NCI-H2107 treated with DMSO at 0.1 percent for 48 hours (cell line): ENCODE measurements at regions not wholly inside any gene's neighbourhood (a gene's known extent, or its start where the extent isn't known, plus 50 kb on each side); places are given as distances from the start of the nearest gene placed in this dataset.
"Not testable (repeated sequence)": the region's sequence is repeated elsewhere in the genome, so short reads cannot be mapped to it uniquely, and the experiment has no call there.

ENCODE experiments used
- DNase-seq: peaks from one replicate; lab custom pipeline; 2025; ENCODE audit not compliant: unreplicated experiment; lab: John Stamatoyannopoulos, UW

DNA sequence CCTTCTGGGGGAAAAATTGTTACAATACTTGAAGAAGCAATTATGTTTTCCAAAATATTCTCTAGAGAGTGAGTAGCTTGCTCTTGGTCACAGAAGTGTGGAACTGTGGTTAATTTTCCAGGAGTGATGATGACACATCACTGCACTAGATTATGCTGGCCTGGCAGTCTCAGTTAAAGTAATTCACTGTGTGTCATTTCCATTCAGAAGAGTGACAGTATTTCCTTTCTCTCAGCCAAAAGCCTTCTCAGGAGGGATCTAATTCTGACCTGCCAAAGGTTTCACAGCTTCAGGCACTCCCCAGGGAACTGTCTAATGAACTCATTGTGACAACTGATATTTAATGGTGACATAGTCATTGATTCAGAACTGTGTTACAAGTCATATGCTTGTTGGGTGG lies 517.5 kb downstream of the TBC1D32 start:
- DNase-seq: no peak

DNA sequence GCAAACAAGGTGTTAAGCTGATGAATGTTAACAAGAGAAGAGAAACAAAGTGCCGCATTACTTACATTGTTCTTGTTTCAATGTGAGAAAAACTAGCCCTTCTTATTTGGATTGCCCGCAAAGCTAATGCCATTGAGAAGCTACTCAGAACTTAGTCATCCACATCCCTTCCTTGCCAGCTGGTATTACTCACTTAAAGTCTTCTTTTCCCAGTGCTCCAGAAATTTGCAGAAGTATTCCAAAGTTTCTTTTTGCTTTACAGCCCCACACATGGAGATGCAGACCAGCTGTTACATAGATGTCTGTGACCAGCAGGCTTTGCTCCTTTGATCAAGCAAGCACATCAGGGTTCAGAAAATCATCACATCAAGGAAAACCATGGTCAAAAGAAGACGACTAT lies 529.0 kb downstream of the TBC1D32 start:
- DNase-seq: no peak

DNA sequence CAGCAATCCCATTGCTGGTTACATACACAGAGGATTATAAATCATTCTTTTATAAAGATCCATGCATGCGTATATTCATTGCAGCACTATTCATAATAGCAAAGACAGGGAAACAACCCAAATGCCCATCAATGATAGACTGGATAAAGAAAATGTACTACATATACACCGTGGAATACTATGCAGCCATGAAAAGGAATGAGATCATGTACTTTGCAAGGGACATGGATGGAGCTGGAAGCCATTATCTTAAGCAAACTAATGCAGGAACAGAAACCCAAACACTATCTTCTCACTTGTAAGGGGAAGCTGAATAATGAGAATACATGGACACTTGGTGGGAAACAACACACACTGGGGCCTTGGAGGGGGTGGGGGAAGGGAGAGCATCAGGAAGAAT lies 529.7 kb downstream of the TBC1D32 start:
- no peak for DNase-seq

DNA sequence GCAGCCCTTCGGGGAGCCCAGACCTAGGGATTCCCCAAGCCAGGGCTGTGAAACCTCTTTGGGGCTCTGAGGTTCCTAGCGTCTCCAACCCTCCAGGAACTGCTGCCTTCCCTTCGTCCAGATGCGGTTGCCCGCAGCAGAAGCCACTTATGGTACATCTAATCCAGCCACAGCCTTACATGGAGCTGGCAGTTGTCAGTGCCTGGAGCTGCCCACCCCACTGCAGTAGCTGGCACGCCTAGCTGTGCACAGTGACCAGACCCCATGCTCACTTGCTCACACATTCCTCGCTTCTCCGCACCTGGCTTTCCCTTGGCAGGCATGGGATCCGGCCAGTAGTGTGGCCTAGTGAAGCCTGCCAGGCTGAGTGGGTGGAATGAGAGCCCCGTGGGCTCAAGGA lies 547.6 kb downstream of the TBC1D32 start:
- no peak for DNase-seq

DNA sequence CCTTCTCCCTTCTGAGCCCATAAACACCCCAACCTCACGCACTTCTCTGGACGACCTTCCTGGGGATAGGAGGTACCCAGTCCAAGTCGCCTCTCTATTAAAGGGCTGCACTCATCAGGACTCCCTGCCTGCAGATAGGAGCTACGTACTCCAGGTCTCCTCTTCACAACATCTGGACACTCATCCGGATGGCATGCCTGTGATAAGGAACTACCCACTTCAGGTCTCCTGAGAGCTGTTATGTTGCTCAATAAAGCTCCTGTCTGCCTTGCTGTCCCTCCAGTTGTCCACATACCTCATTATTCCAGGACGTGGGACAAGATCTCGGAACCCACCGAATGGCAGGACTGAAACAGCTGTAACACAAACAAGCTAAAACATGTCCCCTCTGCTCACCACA lies 548.0 kb downstream of the TBC1D32 start:
- no peak for DNase-seq

DNA sequence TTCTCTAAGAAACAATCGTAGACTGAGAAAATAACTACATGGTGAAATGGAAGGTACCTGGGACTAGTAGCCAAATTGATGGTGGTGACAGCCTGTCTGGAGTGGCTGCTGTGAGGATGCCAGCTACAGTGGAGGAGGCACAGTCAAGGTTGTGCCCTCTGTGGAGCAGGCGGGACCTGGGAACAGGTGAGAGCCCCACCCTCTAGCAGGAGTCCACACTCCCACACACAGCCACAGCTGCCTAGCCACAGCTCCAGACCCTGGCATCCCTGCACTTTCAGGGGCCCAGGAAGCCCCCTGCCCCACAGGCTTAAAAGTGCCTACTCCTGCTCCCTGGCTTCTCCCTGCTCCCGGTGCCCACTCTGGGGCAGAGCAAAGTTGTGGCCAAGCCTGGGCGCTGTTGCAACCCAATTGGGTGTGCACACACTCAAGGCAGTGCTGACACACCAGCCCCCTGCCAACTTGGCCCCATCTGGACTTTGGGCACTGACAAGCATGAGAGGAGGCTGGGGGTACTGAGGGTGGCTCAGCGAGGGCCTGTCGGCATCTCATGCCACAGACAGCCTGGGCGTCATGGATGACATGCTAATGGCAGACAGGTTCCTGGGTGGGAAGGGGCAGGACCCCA lies 548.7 kb downstream of the TBC1D32 start:
- no peak for DNase-seq

DNA sequence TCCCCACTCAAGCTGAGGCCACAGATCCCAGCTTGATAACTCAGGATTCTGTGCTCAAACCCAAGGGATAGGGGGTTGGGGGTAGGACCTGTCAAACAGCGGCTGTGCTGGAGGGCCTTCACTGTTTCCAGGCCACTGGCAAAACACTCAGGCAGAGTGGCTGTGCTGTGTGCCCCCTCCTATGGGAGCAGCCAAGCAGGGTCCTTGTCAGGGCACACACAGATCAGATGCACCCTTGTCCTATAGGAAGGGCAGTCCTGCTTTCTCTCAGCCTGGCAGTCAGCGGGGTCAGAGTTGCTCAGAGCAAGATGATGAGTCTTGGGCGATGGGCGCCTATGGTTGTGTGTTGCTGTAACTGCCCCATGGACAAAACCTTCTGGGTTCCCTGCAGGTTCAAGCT lies 554.8 kb downstream of the TBC1D32 start:
- DNase-seq: no peak

DNA sequence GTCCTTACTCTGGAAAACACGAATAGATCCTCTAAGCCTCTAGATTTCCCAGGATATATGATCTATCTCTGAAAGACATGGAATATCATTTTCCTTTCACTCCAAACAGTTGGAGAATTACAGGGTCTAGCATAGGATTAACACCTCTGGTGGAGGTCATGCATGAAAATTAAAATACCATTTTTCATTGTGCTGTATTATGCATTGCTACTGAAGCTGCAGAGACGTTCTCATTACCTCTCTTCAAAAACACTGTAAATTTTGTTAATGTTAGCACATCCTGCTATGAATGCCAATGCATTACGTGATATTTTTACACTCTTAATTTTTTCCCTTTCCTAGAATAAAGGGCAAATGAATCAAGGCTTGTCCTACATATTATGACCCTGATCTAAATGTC lies 558.6 kb downstream of the TBC1D32 start:
- DNase-seq: no peak

DNA sequence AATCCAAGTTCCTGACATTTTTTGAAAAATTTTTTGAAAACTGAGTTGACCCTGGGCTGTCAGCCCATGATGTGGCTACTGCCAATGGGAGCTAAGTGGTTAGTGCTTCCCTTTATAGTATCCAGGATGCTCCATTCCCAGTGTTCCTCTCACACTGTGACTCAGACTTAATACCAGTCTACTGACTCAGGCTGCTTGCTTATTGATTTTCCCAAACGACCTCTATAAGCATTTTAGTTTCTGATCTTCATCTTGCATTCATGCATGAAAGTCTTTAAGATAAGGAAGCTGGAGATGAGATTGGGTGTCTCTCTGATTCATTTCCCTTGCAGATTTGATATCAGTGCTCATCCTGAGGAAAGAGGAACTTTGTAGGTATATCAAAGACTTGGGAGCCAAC lies 560.0 kb downstream of the TBC1D32 start:
- DNase-seq: no peak

DNA sequence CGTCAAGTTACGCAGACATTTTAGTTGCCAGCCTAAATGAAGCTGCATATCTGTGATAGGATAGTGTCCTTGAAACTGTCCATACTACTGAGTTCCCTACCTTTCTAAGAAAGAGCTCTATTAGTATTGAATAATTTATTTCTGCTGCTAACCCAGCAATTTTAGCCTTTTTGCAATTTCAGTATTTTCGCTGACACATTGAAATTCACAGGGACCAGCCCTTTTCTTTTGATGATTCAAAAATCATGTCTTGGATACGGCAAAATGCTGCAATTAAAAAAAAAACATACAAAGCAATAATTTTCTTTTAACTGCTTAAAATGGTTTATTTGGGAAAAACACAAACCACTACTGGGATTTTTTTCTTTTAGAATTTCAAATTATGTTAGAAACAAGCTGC lies 563.3 kb downstream of the TBC1D32 start:
- no peak for DNase-seq

DNA sequence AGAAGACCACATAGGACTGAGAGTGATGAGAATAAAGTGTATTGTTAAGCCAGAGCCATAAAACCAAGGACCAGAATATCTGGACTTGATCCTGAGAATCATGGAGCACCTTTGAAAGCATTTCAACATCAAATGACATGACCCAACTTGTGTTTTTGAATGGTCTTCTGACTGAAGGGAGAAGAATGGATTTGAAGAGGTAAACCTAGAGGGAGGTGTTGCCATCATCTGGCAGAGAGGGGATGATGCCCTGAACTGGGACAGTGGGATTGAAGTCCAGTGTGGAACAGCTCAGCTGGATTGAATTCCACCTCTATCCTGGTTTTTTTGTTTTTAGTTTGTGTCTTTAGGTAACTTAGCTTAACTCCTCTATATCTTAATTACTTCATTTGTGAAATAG lies 570.0 kb downstream of the TBC1D32 start:
- no peak for DNase-seq

DNA sequence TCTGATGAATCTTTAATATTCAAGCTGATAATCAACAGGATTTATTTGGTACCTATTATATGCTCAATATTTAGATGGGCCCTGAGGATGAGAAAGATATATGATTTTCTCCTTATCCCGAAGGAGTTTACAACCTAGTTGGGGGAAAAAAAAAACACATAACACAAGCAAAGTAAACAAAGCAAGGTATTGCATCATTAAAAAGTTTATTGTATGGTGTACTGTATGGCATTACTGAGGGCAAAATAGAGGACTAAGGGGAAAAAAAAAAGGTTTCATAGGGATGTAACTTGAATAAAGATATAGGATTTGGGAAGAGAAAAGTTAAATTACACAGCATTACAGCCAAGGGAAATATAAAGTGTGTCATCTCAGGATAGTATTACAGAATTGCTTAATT lies 574.7 kb downstream of the TBC1D32 start:
- no peak for DNase-seq

DNA sequence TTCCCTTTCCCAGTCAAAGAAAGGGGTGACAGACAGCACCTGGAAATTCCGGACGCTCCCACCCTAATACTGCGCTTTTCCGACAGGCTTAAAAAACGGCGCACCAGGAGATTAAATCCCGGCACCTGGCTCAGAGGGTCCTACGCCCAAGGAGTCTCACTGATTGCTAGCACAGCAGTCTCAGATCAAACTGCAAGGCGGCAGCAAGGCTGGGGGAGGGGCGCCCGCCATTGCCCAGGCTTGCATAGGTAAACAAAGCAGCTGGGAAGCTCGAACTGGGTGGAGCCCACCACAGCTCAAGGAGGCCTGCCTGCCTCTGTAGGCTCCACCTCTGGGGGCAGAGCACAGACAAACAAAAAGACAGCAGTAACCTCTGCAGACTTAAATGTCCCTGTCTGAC lies 585.7 kb downstream of the TBC1D32 start:
- not testable (repeated sequence) for DNase-seq

DNA sequence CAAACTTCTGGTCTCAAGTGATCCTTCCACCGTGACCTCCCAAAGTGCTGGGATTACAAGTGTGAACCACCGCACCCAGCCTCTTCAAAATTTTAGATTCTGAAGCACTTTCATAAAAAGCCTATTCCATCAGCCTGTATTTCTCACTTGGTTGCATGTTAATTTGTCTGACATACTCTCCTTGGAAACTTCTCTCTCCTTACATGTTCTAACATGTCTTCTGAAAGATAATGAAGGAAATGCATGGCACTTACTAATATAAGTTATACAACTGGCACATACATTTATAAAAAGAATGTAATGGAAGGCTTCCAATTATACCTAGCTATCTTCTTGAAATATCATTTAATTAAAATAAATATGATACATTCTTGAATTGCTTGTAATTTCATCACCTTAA lies 597.5 kb downstream of the TBC1D32 start:
- no peak for DNase-seq

DNA sequence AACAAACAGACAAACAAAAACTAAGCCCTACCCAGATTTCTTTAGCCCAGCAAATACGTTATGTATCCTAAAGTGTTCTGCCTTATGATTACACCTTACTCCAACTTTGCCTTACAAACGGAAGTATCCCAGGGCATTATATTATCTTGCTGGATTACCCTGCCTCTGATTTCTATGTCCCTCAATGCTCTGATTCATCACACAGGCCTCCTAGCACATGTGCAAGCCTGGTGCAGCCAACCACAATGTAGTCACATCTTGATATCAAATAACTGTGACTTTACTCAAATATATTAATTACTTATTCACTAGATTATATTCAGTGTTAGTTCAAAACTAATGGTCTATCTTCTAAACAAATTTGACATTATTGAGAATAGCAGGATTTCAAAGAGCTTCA lies 598.6 kb downstream of the TBC1D32 start:
- no peak for DNase-seq

DNA sequence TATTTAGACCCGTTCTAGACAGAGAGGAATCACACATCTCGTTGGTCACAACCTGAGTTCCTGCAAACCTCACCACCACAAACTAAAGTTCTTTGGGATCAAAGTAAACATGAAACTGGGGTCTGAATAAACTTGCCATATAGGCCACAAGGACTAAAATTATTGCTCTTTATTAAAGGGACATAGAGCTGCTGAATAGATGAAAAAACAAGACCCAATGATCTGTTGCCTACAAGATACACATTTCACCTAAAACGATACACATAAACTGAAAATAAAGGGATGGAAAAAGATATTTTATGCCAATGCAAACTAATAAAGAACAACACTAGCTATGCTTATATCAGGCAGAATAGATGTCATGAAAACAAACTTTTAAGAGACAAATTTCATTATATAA lies 623.0 kb downstream of the TBC1D32 start:
- no peak for DNase-seq

DNA sequence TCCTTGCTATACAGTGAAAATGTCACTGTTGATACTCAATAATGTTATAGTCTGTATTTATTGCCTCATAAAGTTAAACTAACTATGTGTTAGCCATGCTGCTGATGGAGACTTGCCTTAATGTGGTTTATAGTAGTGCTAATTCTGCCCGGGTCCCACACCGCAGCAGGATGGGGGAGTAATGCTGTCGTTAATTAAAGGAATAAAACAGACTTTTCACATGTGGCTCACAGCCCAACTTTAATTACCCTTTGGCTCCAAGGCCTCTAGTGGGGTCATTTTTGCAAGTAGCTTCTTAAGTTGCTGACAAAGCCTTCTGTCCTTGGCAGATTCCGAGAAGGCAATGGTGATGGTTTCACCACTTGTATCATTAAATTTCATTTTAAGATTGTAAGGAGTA lies 634.3 kb downstream of the TBC1D32 start:
- DNase-seq: no peak

DNA sequence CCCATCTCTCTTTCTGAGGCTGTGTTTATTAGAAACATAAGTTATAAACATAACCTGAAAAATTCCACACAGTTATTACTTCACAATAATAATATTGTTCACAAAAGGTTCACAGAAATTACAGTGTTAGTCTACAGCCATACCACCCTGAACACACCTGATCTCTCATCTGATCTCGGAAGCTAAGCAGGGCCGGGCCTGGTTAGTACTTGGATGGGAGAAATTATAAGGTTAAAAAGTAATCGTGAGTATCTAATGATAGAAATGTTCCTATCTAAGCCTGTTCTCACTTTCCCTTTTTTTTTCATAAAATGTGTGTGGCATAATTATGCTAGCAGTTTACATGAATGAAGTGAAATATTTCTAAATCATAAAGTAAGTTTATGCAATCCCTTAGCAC lies 647.8 kb downstream of the TBC1D32 start:
- DNase-seq: no peak

DNA sequence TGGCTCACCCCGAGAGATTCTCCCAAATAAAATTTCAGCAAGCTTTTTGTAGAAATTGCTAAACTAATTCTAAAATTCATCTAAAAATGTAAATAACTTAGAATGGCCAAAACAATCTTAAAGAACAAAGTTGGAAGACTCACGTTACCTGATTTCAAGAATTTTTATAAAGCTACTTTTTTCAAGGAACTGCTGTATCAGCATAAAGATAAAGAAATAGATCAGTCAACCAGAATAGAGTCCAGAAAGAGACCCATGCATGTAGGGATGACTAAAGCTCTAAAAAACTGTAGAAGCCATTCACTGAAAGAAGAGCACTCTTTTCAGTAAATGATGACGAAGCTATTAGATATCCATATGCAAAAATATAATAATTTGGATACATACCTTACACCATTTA lies 652.1 kb downstream of the TBC1D32 start:
- DNase-seq: no peak

DNA sequence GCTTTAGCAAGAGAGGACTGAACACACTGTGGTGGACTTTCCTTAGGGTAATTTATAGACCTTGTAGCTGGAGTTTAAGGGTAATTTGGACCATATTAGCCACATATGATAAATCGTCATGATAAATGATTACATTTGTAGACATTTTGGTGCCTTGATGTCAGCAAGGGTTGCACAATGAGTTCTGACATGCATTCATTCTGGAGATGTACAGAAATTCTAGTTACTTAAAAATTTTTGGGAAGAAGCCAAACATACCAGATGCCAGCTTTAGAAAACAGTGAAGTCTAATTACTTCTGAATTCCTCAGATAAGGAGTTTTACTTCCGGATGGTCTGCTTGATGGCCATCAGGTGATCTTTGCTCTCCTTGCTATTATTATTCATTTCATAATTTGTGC lies 653.1 kb downstream of the TBC1D32 start:
- DNase-seq: no peak

DNA sequence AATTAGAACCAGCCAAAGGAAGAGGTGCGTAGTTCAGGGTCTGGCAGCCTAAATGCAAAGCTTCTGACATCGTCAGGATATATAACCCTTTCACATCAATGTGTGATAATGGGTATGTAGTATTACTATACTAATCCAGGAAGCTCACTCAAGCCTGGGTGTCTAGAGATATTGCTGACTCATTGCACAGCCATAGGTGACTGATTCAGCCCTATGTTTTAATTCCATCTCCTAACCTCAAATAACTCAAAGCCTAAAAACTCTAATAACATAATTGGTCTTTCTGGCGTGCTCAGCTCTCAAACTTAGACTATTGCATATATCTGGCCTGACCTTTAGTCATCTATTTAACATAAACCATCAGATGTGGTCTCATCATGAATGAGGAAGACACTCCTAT lies 658.4 kb downstream of the TBC1D32 start:
- DNase-seq: no peak

DNA sequence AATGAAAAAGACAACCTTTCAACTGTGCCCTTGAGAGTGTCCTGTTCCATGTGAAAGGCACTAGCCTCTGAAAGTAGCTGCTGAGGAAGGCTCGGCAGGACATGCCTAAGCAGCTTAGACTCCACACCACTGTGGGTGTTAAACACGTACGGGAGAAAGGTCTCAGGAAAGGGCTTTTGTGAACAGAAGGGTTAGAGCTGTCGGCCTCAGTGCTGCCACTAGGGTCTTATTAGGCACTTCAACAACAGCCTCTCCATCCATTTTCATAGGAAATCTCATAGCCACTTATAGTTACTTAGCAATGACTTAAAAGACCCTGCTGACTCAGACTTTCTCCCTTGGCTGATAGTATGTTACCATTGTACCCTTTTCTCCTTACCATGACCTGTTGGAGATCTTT lies 662.8 kb downstream of the TBC1D32 start:
- no peak for DNase-seq

DNA sequence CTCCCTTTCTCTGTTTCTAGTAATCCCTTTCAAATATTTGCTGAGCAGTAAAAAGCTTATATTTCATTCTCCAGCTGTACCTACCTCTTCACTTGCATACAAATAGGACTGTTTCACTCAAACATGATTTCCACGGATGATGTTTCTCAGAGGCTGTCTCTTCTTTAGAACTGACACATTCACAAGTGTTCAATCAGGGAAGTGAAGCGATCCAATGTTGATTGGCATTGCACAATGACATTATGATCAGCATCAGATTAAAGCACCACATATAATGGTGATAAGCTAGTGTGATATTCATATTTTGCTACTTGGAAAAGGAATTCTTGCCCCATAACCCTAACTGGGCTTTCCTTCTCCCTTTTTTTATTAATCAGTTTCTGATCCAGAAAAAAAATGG lies 681.8 kb downstream of the TBC1D32 start:
- DNase-seq: no peak

DNA sequence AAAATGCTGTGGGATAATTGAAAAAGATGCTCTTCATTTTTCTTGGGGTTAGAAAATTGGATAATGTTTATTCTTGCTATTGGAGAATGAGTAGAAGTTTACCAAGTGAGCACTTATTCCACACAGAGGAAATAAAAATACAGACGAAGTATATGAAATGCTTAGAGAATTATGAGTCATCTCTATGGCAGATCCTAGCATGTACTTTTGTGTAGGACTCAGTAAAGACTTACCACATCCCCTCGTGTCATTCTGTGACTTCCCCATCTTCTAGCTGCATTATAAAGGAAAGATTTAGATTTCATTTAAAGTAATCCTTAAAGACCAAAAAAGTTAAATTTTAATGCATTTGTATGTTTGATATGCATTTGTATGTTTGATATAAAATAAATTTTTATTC lies 685.6 kb downstream of the TBC1D32 start:
- DNase-seq: no peak
